SK-N-MC (cell line): ENCODE measurements at regions not wholly inside any gene's neighbourhood (a gene's known extent, or its start where the extent isn't known, plus 50 kb on each side); places are given as distances from the start of the nearest gene placed in this dataset.

ENCODE experiments used
- EZH2 ChIP-seq: fragments of 200-600 bp; sonication (generic); IDR thresholded peaks from one replicate; pipeline ENCODE4 v1.6.1; 2017; ENCODE audit warnings: antibody characterized with exemption
- FOXP2 ChIP-seq: optimal IDR thresholded peaks from 2 replicates; pipeline ENCODE3; 2011; ENCODE audit warnings: mild to moderate bottlenecking, moderate library complexity; ENCODE audit not compliant: insufficient read depth; ENCODE audit errors: extremely low read length, control extremely low read depth
- POLR2AphosphoS5 ChIP-seq: IDR thresholded peaks from 2 replicates; pipeline ENCODE4 v1.6.1; 2012; ENCODE audit warnings: mild to moderate bottlenecking, low read depth, low read length, borderline replicate concordance

DNA sequence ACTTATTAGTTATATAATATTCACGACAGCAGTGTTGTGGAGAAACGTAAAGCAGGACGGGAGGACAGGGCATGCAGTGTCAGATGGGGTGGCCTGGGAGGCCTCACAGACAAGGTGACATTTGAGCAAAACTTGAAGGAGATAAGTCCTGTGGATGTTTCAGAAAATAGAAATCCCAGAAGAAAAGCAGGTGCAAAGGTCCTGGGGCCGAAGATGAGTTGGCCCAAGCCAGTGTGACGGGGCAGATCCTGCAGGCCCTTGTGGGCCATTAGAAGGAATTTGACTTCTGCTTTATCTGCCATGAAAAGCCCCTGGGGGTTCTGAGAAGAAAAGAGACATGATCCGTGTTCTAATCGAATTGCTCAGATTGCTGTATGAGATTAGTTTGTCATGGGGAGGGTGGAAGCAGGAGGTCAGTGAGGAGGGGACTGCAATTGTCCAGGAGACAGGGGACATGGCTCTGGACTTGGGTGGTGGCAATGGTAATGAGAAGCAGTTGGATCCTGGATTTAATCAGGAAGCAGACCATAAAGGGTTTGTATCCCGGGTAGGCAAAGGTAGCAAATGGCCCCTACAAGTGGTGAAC, 437.4 kb upstream of the SULF2 start:
- TF ChIP-seq EZH2 (no peak), POLR2AphosphoS5 (no peak), FOXP2 (no peak)
